SK-N-SH (cell line): ENCODE measurements at regions not wholly inside any gene's neighbourhood (a gene's known extent, or its start where the extent isn't known, plus 50 kb on each side); places are given as distances from the start of the nearest gene placed in this dataset.

Source experiments
- CTCF ChIA-PET: fragments of 300-600, 350-600 bp; formaldehyde crosslinking; extraction: SDS; loops from one replicate; lab custom pipeline; 2021; lab: Yijun Ruan, JAX
- POLR2A ChIA-PET: fragments of 350-600 bp; sonication (Branson Sonifier 250); formaldehyde crosslinking; extraction: SDS; loops from one replicate; lab custom pipeline; 2020; ENCODE audit warnings: antibody characterized with exemption, inconsistent platforms; lab: Yijun Ruan, JAX
- DNase-seq: peaks from one replicate; pipeline ENCODE4 v3.0.0; 2012
- H2AFZ ChIP-seq: fragments of 200-600 bp; sonication (generic); 2 replicates; pipeline ENCODE4 v1.8.1; 2016; ENCODE audit warnings: antibody characterized with exemption, mild to moderate bottlenecking, low read depth
- H3F3A ChIP-seq: fragments of 200-600 bp; sonication (generic); replicated peaks from 2 replicates; pipeline ENCODE3; 2016; ENCODE audit warnings: antibody characterized with exemption, mild to moderate bottlenecking; ENCODE audit not compliant: insufficient read depth
- H3K27ac ChIP-seq, 2 experiments: fragments of 200-500 bp in 1 of 2; fragments of 200-600 bp in 1 of 2; sonication (Bioruptor generic) in 1 of 2; sonication (generic), shearing (Covaris generic) in 1 of 2; 2 replicates each; pipeline versions ENCODE4 v1.5.1 to v1.6.1; 2014 to 2016; ENCODE audit warnings: low read depth in 2 of 2, inconsistent platforms in 1 of 2, low read length in 1 of 2, mild to moderate bottlenecking in 1 of 2, mixed read lengths in 1 of 2
- H3K27me3 ChIP-seq: fragments of 200-600 bp; sonication (generic), shearing (Covaris generic); 2 replicates; pipeline ENCODE4 v1.6.1; 2016; ENCODE audit warnings: mixed run types; ENCODE audit not compliant: insufficient read depth
- H3K36me3 ChIP-seq, 2 experiments: fragments of 200-500 bp in 1 of 2; fragments of 200-600 bp in 1 of 2; sonication (Bioruptor generic) in 1 of 2; sonication (generic) in 1 of 2; replicated peaks in 1 of 2; 2 replicates each; pipeline versions ENCODE3 to v1.5.1; 2014 to 2016; ENCODE audit warnings: low read length in 1 of 2, mild to moderate bottlenecking in 1 of 2; ENCODE audit not compliant: insufficient read depth in 2 of 2, control insufficient read depth in 1 of 2
- H3K4me1 ChIP-seq, 2 experiments: fragments of 200-500 bp in 1 of 2; fragments of 200-600 bp in 1 of 2; sonication (Bioruptor generic) in 1 of 2; sonication (generic), shearing (Covaris generic) in 1 of 2; 2 replicates each; pipeline versions ENCODE4 v1.5.1 to v1.6.1; 2014 to 2016; ENCODE audit warnings: low read depth in 1 of 2, low read length in 1 of 2, mixed run types in 1 of 2; ENCODE audit not compliant: insufficient read depth in 2 of 2, control insufficient read depth in 1 of 2
- H3K4me2 ChIP-seq: fragments of 200-600 bp; sonication (generic), shearing (Covaris generic); 2 replicates; pipeline ENCODE4 v1.6.1; 2017; ENCODE audit warnings: mixed run types
- H3K4me3 ChIP-seq, 2 experiments: fragments of 200-500 bp in 1 of 2; fragments of 200-600 bp in 1 of 2; sonication (Bioruptor generic) in 1 of 2; sonication (generic), shearing (Covaris generic) in 1 of 2; 2 replicates each; pipeline versions ENCODE4 v1.5.1 to v1.8.1; 2014 to 2016; ENCODE audit warnings: low read depth in 2 of 2, inconsistent platforms in 1 of 2, low read length in 1 of 2, mild to moderate bottlenecking in 1 of 2, mixed read lengths in 1 of 2, moderate library complexity in 1 of 2
- H3K79me2 ChIP-seq: fragments of 200-600 bp; sonication (generic); 2 replicates; pipeline ENCODE4 v1.8.1; 2017; ENCODE audit warnings: mild to moderate bottlenecking; ENCODE audit not compliant: insufficient read depth
- H3K9ac ChIP-seq: fragments of 200-600 bp; sonication (generic); 2 replicates; pipeline ENCODE4 v1.6.1; 2017; ENCODE audit warnings: mixed run types
- H3K9me2 ChIP-seq: fragments of 200-600 bp; sonication (generic); 2 replicates; pipeline ENCODE4 v1.6.1; 2017; ENCODE audit warnings: mixed run types
- H3K9me3 ChIP-seq: fragments of 200-600 bp; sonication (generic); 2 replicates; pipeline ENCODE4 v1.6.1; 2017; ENCODE audit warnings: mixed run types, mild to moderate bottlenecking, moderate library complexity
- H4K20me1 ChIP-seq: fragments of 200-600 bp; sonication (generic); 2 replicates; pipeline ENCODE4 v1.6.1; 2017; ENCODE audit warnings: mild to moderate bottlenecking, mixed run types; ENCODE audit not compliant: insufficient read depth
- FOSL2 ChIP-seq: IDR thresholded peaks from 2 replicates; pipeline ENCODE4 v1.4.0; 2012; ENCODE audit warnings: low read depth, mild to moderate bottlenecking, moderate library complexity, borderline replicate concordance
- MXI1 ChIP-seq: IDR thresholded peaks from 2 replicates; pipeline ENCODE4 v1.6.1; 2012; ENCODE audit warnings: mild to moderate bottlenecking, low read depth, low read length, improper control_type of control experiment
- RAD21 ChIP-seq: IDR thresholded peaks from 2 replicates; pipeline ENCODE4 v1.6.1; 2012; ENCODE audit warnings: mild to moderate bottlenecking, low read length
- RCOR1 ChIP-seq: fragments of 150-350 bp; IDR thresholded peaks from 2 replicates; pipeline ENCODE4 v1.6.1; 2017; ENCODE audit warnings: antibody characterized with exemption, low read length
- SMC3 ChIP-seq: IDR thresholded peaks from 2 replicates; pipeline ENCODE4 v1.6.1; 2012; ENCODE audit warnings: low read depth, low read length, improper control_type of control experiment
- WGBS: methylation state at CpG from one replicate; pipeline ENCODE4 v1.1.6; 2017; ENCODE audit warnings: low lambda C conversion rate; 5-methylcytosine and 5-hydroxymethylcytosine counted together
- TF ChIP-seq, protein P1 (sequence below): IDR thresholded peaks from 2 replicates; pipeline ENCODE4 v1.4.0; 2012; ENCODE audit warnings: low read depth
- TF ChIP-seq, protein P2 (sequence below): fragments of 200-600 bp; sonication (generic); IDR thresholded peaks from 2 replicates; pipeline ENCODE4 v1.6.1; 2017; ENCODE audit warnings: antibody characterized with exemption, mild to moderate bottlenecking, moderate library complexity

DNA sequence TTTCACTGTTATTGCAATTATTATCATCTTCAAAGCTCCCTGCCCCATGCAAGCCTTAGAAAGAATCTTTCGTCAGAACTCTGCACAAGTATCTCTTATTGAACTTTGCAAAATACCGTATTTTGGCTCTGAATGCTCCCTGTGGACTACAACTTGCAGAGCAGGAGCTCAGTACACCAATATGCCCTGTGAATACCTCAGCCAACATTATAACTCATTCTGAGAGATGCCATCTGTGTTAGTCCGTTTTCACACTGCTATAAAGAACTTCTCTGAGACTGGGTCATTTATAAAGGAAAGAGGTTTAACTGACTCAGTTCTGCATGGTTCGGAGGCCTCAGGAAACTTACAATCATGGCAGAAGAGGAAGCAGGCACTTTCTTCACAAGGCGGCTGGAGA, 87.2 kb upstream of the XYLT1 start:
- Histone ChIP-seq H3K27me3 (no peaks in the 10 kb centered on the region), H3K9ac (no peak overlapping the region), H2AFZ (no peak overlapping the region), H3K36me3 (no peaks in the 10 kb centered on the region), H3K27ac (no peak overlapping the region), H3K9me3 (no peaks in the 10 kb centered on the region), H3F3A (peaks cover 12% of the 10 kb centered on the region), H4K20me1 (no peaks in the 10 kb centered on the region), H3K79me2 (no peaks in the 10 kb centered on the region), H3K4me2 (no peak overlapping the region), H3K4me3 (no peak overlapping the region), H3K9me2 (no peaks in the 10 kb centered on the region), H3K4me1 (peaks cover 8 to 13% of the 10 kb centered on the region in 2 experiments; a peak in 3 of 4 replicates)
- TF ChIP-seq, protein P1, sequence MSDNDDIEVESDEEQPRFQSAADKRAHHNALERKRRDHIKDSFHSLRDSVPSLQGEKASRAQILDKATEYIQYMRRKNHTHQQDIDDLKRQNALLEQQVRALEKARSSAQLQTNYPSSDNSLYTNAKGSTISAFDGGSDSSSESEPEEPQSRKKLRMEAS: no peak
- TF ChIP-seq RCOR1: no peak
- no peak for TF ChIP-seq MXI1
- DNase-seq: no peak
- 76% methylated on average over 5 of the region's 5 CpGs for WGBS
- ChIA-PET CTCF (interaction anchor here (0.7 to 2.5 kb wide), 10 partner anchors 8 to 402 kb away, joined by 3 to 21 read pairs (median 4); no protein-coding TSS in a partner anchor), POLR2A (no interaction called here)

DNA sequence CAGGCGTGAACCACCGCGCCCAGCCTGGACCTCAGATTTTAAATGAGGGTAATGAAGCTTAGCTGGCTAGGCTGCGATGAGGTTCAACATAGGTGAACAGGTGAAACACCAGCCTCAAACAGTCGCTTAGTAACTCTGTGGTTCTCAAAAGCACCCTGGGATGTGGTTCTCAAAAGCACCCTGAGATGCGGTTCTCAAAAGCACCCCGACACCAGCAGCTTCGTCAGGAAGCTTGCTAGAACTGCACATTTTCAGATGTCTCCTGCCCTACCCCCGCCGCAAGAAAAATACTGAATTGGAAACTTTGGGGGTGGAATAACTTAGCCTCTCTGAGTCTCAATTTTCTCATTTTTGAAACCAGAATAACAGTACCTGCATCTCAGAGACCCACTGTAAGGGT, 86.7 kb upstream of the XYLT1 start:
- Histone ChIP-seq H3K9me2 (no peaks in the 10 kb centered on the region), H3F3A (peaks cover 12% of the 10 kb centered on the region), H3K4me3 (no peak overlapping the region), H3K4me1 (peaks cover 8 to 13% of the 10 kb centered on the region in 2 experiments; a peak in 3 of 4 replicates), H4K20me1 (no peaks in the 10 kb centered on the region), H3K4me2 (no peak overlapping the region), H2AFZ (no peak overlapping the region), H3K9ac (no peak overlapping the region), H3K27ac (no peak overlapping the region), H3K79me2 (no peaks in the 10 kb centered on the region), H3K36me3 (no peaks in the 10 kb centered on the region), H3K27me3 (no peaks in the 10 kb centered on the region), H3K9me3 (no peaks in the 10 kb centered on the region)
- 89% methylated on average over 8 of the region's 10 CpGs for WGBS
- TF ChIP-seq RCOR1: no peak
- no peak for DNase-seq
- ChIA-PET CTCF (interaction anchor here (0.7 to 2.5 kb wide), 16 partner anchors 8 to 190 kb away, joined by 3 to 21 read pairs (median 4); no protein-coding TSS in a partner anchor), POLR2A (no interaction called here)

DNA sequence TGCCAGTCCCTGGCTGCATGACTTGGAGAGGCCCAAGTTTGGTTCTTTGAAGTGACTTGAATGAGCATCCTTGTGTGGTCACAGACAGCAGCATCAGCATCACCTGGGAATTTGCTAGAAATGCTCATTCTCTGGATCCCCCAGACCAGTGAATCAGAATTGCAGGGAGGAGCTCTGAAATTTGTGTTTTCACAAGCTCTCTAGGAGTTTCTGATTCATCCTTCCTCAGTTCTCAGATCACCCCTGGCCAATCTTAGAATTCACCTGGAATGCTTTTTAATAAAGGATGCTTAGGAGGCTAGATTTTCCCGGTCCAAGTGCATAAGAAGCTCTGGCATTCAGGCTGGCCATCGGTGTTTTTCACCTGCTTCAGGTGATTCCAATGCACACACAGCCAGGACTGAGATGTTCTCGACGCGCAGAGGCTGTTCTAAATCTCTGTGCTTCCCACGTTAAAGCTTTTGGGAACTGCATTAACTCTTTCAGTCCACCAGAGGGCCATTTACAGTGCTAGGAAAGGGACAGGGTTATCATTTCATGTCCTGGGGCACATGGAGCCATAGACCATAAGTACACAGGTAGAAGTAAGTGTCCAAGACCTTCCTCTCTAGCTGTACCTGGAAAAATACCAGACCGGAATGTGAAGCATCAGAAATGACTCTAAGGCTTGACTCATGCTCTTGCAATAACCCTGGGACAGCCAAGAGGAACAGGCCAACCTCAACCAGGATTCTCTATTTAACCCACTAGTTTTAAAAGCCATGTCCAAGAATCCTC, 85.7 kb upstream of the XYLT1 start:
- Histone ChIP-seq H3K9ac (no peak overlapping the region), H3K36me3 (no peaks in the 10 kb centered on the region), H4K20me1 (no peaks in the 10 kb centered on the region), H3K27ac (peak overlapping the region; percentile 11 to 89; a peak in 3 of 4 replicates), H3K4me2 (no peak overlapping the region), H3F3A (peaks cover 12% of the 10 kb centered on the region), H3K4me1 (peaks cover 8 to 16% of the 10 kb centered on the region in 2 experiments; a peak in 3 of 4 replicates), H3K27me3 (no peaks in the 10 kb centered on the region), H3K79me2 (no peaks in the 10 kb centered on the region), H3K9me3 (no peaks in the 10 kb centered on the region), H3K4me3 (no peak overlapping the region), H3K9me2 (no peaks in the 10 kb centered on the region), H2AFZ (no peak overlapping the region)
- TF ChIP-seq SMC3 (peak; percentile 85), RAD21 (peak; percentile 73), FOSL2 (no peak)
- TF ChIP-seq, protein P2, sequence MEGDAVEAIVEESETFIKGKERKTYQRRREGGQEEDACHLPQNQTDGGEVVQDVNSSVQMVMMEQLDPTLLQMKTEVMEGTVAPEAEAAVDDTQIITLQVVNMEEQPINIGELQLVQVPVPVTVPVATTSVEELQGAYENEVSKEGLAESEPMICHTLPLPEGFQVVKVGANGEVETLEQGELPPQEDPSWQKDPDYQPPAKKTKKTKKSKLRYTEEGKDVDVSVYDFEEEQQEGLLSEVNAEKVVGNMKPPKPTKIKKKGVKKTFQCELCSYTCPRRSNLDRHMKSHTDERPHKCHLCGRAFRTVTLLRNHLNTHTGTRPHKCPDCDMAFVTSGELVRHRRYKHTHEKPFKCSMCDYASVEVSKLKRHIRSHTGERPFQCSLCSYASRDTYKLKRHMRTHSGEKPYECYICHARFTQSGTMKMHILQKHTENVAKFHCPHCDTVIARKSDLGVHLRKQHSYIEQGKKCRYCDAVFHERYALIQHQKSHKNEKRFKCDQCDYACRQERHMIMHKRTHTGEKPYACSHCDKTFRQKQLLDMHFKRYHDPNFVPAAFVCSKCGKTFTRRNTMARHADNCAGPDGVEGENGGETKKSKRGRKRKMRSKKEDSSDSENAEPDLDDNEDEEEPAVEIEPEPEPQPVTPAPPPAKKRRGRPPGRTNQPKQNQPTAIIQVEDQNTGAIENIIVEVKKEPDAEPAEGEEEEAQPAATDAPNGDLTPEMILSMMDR: peak; percentile 80
- ChIA-PET CTCF (interaction anchor here (0.7 to 2.5 kb wide), 29 partner anchors 9 to 415 kb away, joined by 3 to 21 read pairs (median 4); no protein-coding TSS in a partner anchor), POLR2A (interaction anchor here (1.0 kb wide), 1 partner anchor 15 kb away, joined by 4 read pairs; no protein-coding TSS in a partner anchor)
- peak; percentile 58 for DNase-seq
- 38% methylated on average over 7 of the region's 7 CpGs for WGBS
